Hematopoietic multipotent progenitor cell treated with erythropoietin and hydrocortisone succinate and interleukin-3 and kit ligand, for 4 days (in vitro differentiated cells): ENCODE measurements at regions not wholly inside any gene's neighbourhood (a gene's known extent, or its start where the extent isn't known, plus 50 kb on each side); places are given as distances from the start of the nearest gene placed in this dataset.
A peak's percentile ranks its signal among the peaks of the same experiment; 100 is the strongest.

Experiments
- DNase-seq: peaks from one replicate; pipeline ENCODE4 v3.0.0-alpha.2; 2015

GRCh38 chr4:43837604-43838003 lies 611.0 kb downstream of the KCTD8 start:
- DNase-seq, result no peak

GRCh38 chr4:43842594-43842993 lies 606.0 kb downstream of the KCTD8 start:
- DNase-seq, result no peak

- DNase-seq, result no peak
These were observed 605.1 kb downstream of the KCTD8 start for GRCh38 chr4:43843501-43843900.

- no peak for DNase-seq
These were observed 602.5 kb downstream of the KCTD8 start for GRCh38 chr4:43846111-43846587.

- no peak for DNase-seq
These were observed 594.9 kb downstream of the KCTD8 start for GRCh38 chr4:43853565-43854264.

GRCh38 chr4:43855283-43855682 lies 593.3 kb downstream of the KCTD8 start:
- DNase-seq, result no peak

GRCh38 chr4:43864616-43865146 lies 583.9 kb downstream of the KCTD8 start:
- DNase-seq, result no peak

- DNase-seq, result no peak
These were observed 580.7 kb downstream of the KCTD8 start for GRCh38 chr4:43867908-43868307.

- no peak for DNase-seq
These were observed 573.0 kb downstream of the KCTD8 start for GRCh38 chr4:43875655-43876054.

GRCh38 chr4:43882470-43882869 lies 566.1 kb downstream of the KCTD8 start:
- DNase-seq, result no peak

- no peak for DNase-seq
These were observed 562.4 kb downstream of the KCTD8 start for GRCh38 chr4:43886196-43886595.

GRCh38 chr4:43898836-43899235 lies 549.8 kb downstream of the KCTD8 start:
- no peak for DNase-seq

- DNase-seq, result no peak
These were observed 545.2 kb downstream of the KCTD8 start for GRCh38 chr4:43903456-43903855.

- no peak for DNase-seq
These were observed 530.2 kb downstream of the KCTD8 start for GRCh38 chr4:43918377-43918776.

GRCh38 chr4:43932448-43932847 lies 516.2 kb downstream of the KCTD8 start:
- DNase-seq, result no peak

- DNase-seq, result no peak
These were observed 504.6 kb downstream of the KCTD8 start for GRCh38 chr4:43943998-43944397.

GRCh38 chr4:43959976-43960375 lies 488.6 kb downstream of the KCTD8 start:
- DNase-seq, result peak; percentile 18

- DNase-seq, result no peak
These were observed 480.6 kb downstream of the KCTD8 start for GRCh38 chr4:43968011-43968410.

- no peak for DNase-seq
These were observed 465.0 kb downstream of the KCTD8 start for GRCh38 chr4:43983610-43984009.

- DNase-seq, result no peak
These were observed 461.2 kb downstream of the KCTD8 start for GRCh38 chr4:43987331-43987944.

- no peak for DNase-seq
These were observed 458.1 kb downstream of the KCTD8 start for GRCh38 chr4:43990551-43990950.

GRCh38 chr4:43990963-43991362 lies 457.6 kb downstream of the KCTD8 start:
- DNase-seq, result no peak

- no peak for DNase-seq
These were observed 456.1 kb downstream of the KCTD8 start for GRCh38 chr4:43992552-43992951.

- DNase-seq, result no peak
These were observed 455.3 kb downstream of the KCTD8 start for GRCh38 chr4:43993196-43993902.
